IPS-NIHi7 (cell line): ENCODE measurements at regions not wholly inside any gene's neighbourhood (a gene's known extent, or its start where the extent isn't known, plus 50 kb on each side); places are given as distances from the start of the nearest gene placed in this dataset.
"Not testable (repeated sequence)": the region's sequence is repeated elsewhere in the genome, so short reads cannot be mapped to it uniquely, and the experiment has no call there.

Source experiments
- DNase-seq: peaks from one replicate; pipeline ENCODE4 v3.0.0; 2012; ENCODE audit warnings: mixed read lengths; ENCODE audit errors: extremely low spot score

- DNase-seq = peak; percentile 16
These were observed 82.9 kb downstream of the LAS1L start for GRCh38 chrX:65451663-65452062.

GRCh38 chrX:65420154-65420553 is 114.4 kb downstream of the LAS1L start:
- DNase-seq = no peak

GRCh38 chrX:65407662-65408061 is 126.9 kb downstream of the LAS1L start:
- DNase-seq = not testable (repeated sequence)

GRCh38 chrX:65407157-65407626 is 127.4 kb downstream of the LAS1L start:
- peak; percentile 12 for DNase-seq

- peak; percentile 30 for DNase-seq
These were observed 128.1 kb downstream of the LAS1L start for GRCh38 chrX:65406532-65406931.

- DNase-seq = no peak
These were observed 142.3 kb downstream of the LAS1L start for GRCh38 chrX:65392284-65392683.

DNA sequence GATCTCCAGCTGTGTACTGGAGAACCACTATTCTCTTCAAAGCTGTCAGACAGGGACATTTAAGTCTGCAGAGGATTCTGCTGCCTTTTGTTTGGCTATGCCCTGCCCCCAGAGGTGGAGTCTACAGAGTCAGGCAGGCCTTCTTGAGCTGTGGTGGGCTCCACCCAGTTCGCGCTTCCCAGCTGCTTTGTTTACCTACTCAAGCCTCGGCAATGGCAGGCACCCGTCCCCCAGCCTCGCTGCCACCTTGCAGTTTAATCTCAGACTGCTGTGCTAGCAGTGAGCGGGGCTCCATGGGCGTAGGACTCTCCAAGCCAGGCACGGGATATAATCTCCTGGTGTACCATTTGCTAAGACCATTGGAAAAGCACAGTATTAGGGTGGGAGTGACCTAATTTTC is 145.5 kb downstream of the LAS1L start:
- DNase-seq = not testable (repeated sequence)
